MM.1S (cell line): ENCODE measurements at regions not wholly inside any gene's neighbourhood (a gene's known extent, or its start where the extent isn't known, plus 50 kb on each side); places are given as distances from the start of the nearest gene placed in this dataset.

ENCODE experiments used
- CTCF ChIP-seq: fragments of 300-600 bp; sonication (generic); IDR thresholded peaks from 2 replicates; pipeline ENCODE4 v1.5.1; 2016; ENCODE audit warnings: antibody characterized with exemption, low read length, mixed read lengths
- EZH2 ChIP-seq: fragments of 300-600 bp; sonication (generic); optimal IDR thresholded peaks from 2 replicates; pipeline ENCODE3; 2017; ENCODE audit warnings: low read depth, mild to moderate bottlenecking, antibody characterized with exemption, low read length, mixed read lengths

GRCh38 chr20:39702701-39703349, 740.7 kb downstream of the DHX35 start:
- TF ChIP-seq CTCF (no peak), EZH2 (no peak)
